Choroid plexus epithelial cell (primary cell): ENCODE measurements at regions not wholly inside any gene's neighbourhood (a gene's known extent, or its start where the extent isn't known, plus 50 kb on each side); places are given as distances from the start of the nearest gene placed in this dataset.

Source experiments
- DNase-seq: peaks from one replicate; pipeline ENCODE4 v3.0.0-alpha.2; 2010; ENCODE audit warnings: low read depth
- H3K4me3 ChIP-seq: 2 replicates; pipeline ENCODE4 v1.5.1; 2011; ENCODE audit warnings: low read depth, mild to moderate bottlenecking, control low read depth, low read length, moderate library complexity
- TF ChIP-seq, protein P1 (sequence below): conservative IDR thresholded peaks from 2 replicates; pipeline ENCODE4 v1.5.1; 2011; ENCODE audit warnings: low read depth, mild to moderate bottlenecking, control low read depth, inconsistent platforms, low read length, moderate library complexity

DNA sequence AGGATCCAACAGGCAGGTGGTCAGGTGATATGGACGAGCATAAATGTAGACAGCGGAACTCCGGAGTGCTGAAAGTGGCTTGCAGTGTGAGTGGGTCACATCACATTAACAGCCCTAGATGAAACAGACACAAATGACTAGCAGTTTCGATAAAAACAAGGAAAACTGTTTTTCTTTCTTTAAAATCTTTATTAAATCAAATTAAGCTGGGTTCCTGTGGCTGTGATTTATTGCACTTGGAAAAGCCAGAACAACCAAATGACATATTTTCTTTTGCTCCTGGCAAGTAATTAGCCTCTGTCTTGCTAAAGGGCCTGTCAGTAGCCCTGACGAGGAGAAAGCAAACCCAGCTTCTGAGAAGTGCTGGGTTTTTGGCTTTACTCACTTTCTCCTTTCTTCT is 152.9 kb upstream of the DDX18 start:
- TF ChIP-seq, protein P1, sequence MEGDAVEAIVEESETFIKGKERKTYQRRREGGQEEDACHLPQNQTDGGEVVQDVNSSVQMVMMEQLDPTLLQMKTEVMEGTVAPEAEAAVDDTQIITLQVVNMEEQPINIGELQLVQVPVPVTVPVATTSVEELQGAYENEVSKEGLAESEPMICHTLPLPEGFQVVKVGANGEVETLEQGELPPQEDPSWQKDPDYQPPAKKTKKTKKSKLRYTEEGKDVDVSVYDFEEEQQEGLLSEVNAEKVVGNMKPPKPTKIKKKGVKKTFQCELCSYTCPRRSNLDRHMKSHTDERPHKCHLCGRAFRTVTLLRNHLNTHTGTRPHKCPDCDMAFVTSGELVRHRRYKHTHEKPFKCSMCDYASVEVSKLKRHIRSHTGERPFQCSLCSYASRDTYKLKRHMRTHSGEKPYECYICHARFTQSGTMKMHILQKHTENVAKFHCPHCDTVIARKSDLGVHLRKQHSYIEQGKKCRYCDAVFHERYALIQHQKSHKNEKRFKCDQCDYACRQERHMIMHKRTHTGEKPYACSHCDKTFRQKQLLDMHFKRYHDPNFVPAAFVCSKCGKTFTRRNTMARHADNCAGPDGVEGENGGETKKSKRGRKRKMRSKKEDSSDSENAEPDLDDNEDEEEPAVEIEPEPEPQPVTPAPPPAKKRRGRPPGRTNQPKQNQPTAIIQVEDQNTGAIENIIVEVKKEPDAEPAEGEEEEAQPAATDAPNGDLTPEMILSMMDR = no peak
- no peak for DNase-seq
- H3K4me3 ChIP-seq = no peak overlapping the region

DNA sequence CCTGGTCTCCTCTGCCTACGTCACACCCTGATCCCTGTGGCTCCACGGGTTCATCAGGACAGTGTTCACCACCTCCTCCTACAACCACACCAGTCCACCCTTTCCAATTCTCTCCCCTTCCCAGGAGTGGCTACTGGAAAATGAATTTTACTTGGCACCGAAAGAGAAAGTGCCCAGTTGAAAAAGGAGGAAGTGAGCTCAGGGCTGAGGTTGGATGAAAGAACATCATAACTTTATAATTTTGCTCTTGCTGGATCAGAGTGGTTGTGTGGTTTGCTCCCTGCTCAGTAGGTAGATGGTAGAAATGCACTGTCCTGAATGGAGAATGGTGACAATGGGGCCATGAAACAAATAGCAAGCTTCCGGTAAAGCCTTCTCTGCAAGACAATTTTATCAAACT is 140.3 kb upstream of the DDX18 start:
- DNase-seq = no peak
- H3K4me3 ChIP-seq = no peak overlapping the region
- TF ChIP-seq, protein P1 = no peak

DNA sequence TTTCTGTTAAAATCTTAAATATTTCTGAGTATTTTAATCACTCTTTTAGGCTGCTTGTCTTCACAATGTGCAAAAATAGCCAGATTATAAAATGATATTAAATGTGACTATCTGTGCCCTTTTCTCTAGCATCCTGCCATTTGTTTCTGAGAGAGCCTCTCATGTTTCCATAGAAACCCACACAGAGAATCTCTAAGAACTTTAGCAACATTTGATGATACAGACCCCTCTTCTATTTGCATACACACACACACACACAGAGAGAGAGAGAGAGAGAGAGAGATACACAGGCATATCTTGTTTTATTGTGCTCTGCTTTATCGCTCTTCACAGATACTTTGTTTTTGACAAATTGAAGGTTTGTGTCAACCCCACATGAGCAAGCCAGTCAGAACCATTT is 134.5 kb upstream of the DDX18 start:
- no peak for DNase-seq
- H3K4me3 ChIP-seq = no peak overlapping the region
- TF ChIP-seq, protein P1 = no peak

DNA sequence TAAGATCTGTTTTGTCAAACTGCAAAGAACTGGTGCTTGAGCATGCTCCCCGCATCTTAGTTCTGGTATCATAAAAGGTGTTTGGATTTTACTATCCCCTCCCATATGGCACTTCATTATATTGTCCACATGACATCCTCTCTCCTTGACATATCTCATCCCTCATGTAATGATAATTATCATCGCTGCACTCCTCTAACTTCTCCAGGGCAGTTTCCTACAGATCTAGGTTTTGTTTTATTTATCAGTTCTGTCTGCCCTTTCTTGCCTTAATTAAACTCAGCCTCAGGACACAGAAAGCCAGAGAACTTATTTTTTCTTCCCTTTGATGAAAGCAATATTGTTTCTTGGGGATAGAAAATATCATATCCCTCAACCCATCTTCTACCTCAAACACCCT is 129.6 kb upstream of the DDX18 start:
- no peak for DNase-seq
- TF ChIP-seq, protein P1 = no peak
- H3K4me3 ChIP-seq = no peak overlapping the region

DNA sequence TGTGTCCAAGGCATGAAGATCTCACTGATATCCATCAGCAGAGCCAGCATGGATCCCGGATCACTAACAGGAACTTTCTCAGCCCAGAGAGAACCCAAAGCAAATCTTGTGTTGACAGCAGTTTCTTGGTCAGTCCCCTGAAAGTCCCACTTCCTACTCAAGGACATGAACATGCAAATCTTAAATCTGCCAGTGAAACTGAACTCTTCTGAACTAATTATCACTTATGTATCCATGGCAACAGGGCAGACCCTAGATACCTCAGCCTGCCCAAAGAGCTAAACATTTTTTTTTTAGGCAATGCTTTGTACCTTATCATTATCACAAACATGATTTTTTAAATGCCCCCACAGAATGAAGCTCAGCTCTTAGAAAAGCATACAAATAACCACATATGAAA is 127.8 kb upstream of the DDX18 start:
- TF ChIP-seq, protein P1 = no peak
- no peak overlapping the region for H3K4me3 ChIP-seq
- DNase-seq = no peak

DNA sequence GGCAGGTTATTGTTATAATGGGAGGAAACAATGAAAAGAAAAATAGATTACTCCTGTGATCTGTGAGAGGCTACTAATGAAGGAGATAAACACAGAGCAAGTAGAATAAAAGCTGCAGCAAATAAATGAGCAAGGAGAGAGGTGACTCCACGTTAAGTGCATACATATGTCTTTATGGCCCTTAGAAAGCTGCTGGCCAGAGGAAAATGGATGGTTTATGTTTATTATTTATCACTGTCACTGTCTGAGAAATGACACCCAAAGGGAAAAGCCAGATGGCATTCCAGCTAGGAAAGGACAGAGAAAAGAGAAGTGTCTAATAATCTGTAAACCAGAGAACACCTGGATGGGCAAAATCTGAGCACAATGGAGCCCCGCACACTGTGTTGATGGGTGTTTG is 122.9 kb upstream of the DDX18 start:
- DNase-seq = no peak
- H3K4me3 ChIP-seq = no peak overlapping the region
- TF ChIP-seq, protein P1 = no peak

DNA sequence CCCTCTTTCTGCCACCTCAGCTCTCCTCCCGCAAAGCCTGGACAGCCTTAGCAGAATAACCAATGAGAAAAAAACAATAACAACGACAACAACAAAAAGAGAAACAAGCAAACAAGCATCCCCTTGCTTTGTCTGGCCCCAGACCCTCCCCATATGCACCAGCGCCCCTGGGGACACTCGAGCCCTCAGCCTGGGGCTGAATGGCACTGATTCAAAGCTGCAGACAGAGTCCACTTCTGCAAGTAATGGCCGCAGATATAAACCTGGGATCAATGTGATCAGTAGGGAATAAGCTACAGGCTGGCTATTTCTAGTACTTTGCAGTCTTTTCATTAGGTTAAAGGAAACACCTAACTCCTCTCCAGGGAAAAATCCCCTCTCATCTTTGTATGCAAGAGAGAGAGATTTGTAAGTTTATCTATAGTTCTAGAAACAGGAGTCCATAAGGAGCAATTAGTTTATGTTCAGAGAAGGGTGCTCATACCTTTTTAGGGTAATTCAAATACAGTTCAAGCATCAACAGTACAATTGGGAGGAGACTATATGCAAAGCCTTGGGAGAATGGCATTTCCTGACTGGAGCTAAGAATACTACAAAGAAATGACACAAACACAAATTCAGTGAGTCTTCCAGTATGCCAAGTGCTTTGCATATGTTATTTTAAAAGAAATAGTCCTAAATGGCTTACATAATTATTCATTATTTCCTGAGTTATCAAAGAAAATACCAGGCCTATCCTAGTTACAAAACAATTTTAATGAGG is 122.3 kb upstream of the DDX18 start:
- DNase-seq = no peak
- no peak overlapping the region for H3K4me3 ChIP-seq
- TF ChIP-seq, protein P1 = no peak
